Renal cortical epithelial cell (primary cell): ENCODE measurements at regions not wholly inside any gene's neighbourhood (a gene's known extent, or its start where the extent isn't known, plus 50 kb on each side); places are given as distances from the start of the nearest gene placed in this dataset.
"Not testable (repeated sequence)": the region's sequence is repeated elsewhere in the genome, so short reads cannot be mapped to it uniquely, and the experiment has no call there.

Source experiments
- DNase-seq: peaks from one replicate; pipeline ENCODE4 v3.0.0-alpha.2; 2011; ENCODE audit warnings: low read depth

DNA sequence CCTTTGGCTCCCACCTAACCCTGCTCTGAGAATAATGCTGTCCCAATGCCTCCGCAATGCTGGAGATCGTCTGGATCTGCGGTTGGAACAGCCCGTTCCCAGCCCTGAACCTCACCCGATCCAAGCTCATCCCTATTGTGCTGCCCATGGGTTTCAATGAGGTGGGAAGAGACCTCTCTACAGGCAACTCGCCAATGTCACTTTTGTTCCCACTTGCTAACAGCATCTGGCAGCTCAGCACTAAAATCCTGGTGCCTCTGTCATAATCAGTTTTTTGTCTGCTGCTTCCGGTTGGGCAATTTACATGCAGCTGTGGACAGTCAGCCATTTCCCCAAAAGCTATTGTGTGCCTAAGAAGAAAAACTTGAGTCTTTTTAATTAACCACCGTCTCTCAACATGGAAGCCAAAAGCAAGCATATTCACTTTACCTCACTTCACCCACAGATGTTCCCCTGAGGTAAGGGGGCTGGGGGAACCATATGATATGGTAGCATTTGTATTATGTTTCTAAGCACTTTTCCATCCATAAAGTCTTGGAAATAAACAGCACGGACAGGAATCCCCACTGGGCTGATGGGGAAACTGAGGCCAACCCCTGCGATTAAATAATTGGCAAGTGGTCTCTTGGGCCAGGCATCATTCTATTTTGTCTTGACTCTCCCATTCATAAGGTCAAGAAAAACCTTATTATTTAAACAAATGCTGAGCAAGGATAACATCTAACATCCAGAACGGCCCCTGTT is 159.2 kb upstream of the CDH5 start:
- no peak for DNase-seq

DNA sequence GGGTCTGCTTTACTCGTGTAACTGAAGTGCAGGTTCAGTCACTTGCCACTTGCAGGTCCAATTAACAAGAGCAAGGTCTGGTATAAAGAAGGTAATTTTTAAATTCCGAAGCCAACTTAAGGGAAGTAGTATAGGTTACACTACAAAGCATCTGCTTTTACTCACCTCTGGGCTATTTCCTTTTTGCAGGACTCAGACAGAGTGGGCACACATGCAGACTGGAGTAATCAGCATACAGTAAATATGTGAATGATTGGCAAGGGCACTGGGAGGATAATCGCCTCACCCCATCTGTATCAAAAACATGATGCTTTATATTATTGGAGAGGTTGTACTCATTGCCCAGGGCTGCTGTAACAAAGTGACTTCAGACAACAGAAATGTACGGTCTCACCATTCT is 160.1 kb upstream of the CDH5 start:
- no peak for DNase-seq

DNA sequence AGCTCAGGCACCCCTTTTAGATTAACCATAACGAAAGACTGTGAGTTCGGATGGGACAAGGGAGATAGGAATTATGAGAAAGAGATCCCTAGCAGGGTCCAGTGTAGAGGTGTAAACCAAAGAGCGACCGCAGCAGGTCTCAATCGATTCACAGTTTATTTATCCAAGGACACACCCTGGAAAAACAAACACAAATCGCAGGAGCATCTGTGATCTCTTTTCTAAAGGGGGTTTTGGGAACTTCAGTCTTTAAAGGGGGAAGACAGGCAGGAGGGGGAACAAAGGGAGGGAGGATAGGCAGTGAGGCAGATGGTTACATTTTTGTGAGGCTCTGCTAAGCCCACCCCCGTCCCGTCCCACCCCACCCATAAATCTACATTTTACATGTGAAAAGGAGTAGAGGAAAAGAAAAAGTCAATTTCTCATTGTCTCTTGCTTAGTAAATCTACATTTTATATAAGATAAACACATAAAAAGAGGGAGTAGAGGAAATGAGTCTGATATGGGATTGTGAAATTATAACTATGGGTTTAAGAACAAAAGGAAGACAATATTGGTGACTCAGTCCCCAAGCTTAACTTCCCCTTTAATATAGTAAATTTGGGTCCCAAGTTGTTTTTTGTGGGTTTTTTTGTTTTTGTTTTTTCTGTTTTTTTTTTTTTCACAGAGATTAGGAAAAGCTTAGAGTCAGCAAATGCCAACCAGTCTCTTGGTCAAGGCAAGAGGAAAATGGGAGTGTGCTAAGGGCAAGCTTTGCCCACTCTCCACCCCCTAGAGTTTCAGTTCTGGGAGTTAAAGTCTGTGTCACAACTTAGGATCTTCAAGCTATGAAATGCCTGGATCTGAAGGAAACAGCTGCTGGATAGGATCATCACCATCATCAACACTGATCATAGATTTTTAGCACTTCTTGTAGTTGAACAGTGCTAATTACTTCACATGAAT is 160.9 kb upstream of the CDH5 start:
- no peak for DNase-seq

DNA sequence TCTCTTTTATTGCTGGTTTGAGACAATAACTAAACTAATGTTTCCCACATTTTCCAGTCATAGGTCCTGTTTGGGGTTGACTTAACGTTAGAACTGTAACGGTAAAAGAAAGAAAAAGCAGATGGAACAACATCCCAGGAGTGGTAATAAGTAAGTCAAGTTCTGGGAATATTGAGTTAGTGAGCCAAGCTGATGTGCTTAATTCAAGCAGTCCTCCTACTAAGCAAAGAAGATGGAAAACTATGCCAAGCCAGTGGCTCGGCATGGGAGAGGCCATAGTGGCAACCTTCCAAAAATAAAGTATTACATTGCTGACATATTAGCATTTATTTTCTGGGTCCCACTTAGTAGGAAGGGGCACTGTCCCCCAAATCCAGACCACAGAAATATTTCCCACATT is 161.7 kb upstream of the CDH5 start:
- no peak for DNase-seq

DNA sequence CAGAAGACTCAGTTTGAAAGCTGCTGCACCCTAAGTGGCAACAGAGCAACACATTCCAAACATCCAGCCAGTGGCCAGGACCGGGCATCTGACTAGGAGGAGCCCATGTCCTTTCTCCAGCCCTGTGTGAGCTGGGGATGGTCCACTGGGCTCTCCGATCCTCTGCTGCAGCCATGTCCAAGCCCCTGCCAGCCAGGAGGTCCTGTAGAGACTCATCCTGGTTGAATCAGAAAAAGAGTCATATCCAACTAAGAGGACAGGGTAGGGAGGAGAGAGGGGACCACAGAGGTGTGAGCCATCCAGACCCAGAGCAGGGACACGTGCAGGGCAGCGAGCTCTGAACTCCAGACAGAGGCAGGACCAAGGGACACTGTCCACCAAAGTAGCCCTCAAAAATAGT is 163.0 kb upstream of the CDH5 start:
- no peak for DNase-seq

DNA sequence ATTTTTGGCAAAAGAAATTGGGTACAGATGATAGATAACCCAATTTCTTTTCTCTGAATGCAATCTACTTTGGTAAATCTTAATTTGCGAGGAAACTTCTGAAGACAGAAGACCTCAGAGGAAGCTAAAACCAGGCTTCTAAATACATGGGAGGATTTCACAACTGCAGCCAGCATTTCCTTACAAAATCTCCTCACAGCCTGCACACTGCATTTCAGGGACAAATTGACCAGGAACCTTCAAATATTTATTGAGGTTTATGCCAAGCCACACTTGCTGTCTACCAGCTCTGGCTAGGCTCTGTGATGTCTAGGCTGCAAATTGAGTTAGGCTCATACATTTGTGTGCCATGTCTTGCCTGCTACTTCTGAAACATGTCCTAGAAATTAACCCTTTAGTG is 167.3 kb upstream of the CDH5 start:
- no peak for DNase-seq

DNA sequence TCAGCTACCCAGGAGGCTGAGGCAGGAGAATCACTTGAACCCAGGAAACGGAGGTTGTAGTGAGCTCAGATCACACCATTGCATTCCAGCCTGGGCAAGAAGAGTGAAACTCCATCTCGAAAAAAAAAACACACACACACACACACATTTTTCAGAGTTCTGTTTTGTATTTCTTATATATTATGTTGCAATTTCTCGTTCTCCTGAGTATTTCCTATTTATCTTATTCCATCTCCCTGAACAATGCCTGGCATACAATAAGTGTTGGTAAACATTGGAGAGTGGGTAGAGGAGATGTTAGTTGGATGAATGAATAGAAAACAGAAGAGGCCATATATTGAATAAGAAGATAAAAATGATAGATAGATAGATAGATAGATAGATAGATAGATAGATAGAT is 167.8 kb upstream of the CDH5 start:
- DNase-seq = no peak

DNA sequence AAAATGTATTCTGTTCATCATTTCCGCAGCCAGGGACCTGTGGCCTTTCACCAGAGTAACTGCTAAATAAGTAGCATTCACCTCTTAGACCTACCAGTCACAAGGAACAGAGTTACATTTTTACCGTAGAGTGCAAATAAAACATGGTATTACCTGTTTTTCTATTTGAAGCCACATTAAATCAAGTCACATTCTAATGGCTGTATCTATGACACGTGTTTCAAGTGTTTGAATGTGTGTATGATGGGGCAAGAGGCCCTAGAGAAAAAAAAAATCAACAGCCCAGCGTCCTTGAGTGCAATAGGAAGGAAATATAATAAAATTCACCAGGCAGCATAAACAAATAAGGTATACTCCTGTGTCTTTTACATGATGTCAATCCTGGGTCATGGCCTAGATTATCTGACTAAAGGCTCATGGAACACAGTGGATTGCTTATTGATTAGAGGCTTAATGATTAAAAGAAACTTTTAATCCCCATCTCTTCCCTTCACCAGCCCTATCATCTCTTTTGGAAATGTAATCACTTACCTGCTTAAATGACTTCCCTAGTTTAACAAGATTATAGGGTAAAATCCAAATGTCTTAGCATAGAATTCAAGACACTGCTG is 168.7 kb upstream of the CDH5 start:
- no peak for DNase-seq

DNA sequence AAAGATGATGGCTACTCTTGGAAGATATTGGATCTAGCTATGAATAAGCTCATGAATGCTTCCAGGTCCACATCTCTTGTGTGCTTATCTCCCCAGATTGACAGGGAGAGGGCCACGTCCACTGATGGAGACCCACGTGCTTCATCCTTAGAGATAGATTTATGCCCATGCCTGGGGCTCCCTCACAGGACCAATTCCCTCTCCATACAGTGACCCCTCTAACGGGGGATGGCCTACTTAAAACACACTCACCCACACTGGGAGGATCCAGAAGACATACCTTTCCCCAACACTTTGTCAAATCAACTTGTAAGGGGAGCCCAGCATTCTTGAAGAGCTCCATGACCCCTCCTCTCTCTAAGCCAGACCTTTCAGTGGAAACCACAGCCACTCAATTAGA is 169.7 kb upstream of the CDH5 start:
- no peak for DNase-seq

DNA sequence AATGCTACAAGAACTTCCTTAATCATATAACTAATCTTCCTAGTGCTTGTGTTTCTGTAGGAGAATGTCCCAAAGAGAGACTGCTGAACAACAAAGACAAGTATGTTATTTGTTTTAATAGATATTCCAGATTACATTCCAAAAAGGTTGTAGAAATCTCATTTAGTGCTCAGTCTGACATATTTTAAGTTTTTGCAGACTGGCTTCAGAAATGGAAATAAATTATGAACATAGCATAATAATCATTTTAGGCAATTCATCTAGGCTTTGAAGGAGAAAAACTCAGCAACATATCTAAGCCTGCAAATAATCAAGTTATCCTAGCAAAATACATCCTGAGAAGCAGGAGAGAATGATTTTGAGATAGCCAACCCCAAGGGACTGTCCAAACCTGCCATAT is 171.6 kb upstream of the CDH5 start:
- no peak for DNase-seq

DNA sequence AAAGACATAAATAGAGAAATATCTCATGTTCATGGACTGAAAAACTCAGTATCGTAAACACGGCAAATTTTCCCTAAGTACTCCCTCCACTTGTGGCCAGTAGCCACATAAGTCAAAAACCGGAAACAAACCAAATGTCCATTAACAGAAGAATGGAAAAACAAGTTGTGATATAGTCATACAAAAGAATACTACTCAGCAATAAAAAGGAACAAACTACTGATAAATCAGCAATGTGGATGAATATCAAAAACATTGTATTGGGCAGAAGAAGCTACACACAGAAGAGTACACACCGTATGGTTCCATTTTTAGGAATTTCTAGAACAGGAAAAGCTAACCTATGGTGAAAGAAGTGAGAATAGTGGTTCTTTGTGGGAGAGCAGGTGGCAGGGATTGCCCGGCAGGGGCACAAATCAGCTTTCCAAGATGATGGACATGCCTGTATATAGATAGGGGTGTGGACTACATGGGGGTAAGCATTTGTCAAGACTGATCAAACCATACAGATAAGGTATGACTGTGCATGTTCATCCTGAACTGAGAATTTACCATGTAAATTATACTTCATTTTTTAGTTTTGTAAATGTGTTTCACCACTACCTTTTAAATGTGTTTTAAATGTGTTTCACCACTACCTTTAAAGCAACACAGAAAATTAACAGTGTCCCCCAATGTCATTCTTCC is 172.8 kb upstream of the CDH5 start:
- DNase-seq = no peak

DNA sequence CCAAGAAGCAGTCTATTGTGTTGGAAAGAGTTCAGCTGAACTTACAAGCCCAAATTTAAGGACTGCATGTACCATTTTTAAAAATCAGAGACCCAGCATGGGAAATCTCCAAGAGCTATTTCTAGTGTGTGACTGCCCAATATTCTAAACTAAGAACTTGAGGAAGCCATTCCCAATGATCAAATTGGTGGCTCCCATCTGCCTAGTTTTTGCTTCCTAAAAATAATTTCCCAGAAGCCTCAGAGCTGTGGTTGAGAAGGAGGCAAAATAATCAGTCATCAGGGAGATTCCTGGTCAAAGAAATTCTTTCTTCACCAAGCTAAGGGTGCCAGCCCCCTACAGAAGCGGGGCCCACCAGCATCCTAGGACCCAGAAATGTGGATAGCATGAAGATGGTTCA is 176.1 kb upstream of the CDH5 start:
- DNase-seq = no peak

DNA sequence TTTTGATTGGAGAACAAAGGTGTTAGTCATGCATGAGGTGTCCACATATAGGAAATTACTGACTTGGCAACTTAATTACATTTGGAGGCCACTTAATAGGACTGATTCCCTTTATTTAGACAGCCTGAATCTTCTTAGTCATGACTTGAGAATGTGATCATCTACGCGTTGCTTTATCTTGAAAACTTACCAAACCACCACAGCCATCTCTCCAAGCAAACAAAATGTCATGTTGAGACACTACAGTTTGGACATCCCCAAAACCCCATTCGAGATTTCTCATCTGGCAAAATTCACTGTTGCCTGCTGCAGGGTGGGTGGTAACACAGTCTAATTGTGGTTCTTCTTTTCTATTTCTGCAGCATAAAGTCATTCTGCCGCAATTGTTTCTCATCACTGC is 176.5 kb upstream of the CDH5 start:
- no peak for DNase-seq

DNA sequence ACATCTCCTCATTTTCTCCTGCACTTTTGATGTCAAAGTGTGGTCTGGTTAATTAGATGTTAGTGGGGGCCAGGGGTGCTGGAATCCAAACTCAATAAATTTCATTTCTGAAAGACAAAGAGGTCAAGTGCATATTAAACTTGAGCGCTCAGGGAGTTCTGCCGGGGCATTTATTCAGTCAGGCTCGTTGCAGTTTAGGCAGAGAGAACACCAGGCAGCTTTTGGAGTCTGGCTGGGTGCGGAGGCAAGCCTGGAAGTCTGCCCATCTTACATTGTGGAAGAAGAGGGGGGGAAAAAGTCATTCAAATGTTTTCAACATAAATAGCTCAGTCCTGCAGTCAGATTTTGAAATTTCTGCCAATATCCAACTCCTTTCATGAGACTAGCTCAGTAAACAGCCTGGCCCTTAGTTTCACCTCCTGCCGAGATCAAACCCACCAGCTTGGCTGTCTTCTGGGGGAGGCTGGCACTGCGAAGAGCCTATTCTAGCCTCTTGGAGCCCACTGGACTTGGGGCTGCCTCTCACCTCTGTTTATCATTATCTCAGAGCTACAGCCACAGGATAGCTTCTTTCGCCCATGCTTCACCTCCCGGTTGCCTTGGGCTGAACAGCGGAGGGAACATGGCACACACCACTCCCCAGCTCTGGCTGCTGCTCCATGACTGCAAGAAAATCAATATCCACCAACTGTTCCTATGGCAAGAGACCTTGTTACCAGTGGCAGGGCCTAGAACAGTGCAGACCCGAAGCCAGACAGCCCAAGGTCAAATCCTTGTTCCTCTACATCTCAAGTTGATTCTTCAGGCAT is 177.4 kb upstream of the CDH5 start:
- no peak for DNase-seq

DNA sequence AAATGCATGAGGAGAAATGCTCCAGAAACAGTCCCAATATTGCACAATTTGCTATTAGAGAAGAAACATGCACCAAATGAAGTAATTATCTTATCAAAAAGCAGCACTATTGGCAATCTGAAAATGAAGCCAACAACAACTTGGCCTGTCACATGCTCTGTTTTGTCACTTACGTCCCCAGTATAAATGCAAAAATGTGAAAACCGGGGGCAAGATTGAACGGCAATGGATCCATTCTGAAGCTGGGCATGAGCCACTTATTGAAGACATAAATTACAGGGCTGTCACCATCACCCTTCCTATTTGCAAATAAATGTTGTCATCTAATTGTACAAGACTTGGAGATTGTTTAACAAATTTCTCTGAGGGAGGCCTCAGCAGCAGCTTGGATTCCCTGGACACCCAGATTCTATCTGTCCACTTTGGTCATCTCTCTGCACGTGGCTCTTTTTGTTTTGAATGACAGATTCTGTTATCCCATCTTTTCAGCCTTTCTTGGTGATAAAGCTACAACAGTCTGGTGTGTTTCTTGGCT is 180.2 kb upstream of the CDH5 start:
- DNase-seq = no peak

DNA sequence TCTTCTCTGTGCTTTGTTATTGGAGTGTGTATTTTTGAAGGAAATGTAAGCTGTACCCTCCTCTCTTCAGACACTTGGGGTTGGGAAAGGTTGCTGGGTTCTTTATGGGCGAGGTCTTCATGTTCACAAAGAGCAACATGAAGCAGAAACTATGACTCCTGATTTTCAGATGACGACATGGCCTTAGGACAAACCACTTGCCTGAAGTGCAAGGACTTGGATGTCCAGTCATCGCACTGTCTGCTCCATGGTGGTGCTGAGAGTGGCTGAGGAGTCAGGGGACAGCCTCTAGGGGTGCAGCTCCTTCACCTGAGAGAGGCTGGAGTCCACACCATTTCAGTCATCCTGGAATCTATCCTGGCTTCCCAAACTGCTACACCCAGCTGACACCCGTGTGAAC is 183.9 kb upstream of the CDH5 start:
- DNase-seq = no peak

DNA sequence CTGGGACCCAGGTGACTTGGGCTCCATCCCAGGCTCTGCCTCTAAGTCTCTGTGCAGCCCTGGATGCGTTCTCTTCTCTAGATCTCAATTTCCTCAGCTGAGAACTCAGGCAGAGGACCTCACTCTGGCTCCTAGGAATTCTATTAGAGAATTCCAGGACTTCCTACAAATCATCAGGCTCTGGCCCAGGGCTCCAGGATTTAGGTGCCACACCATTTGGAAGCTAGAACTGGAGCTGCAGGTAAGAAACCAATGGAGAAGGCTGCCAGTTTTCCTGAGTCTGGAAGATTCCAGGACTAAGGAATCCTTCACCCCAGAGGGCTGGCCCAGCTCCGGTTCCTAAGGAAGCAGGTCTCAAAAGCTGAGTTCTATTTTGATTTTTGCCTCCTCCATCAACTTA is 189.8 kb upstream of the CDH5 start:
- DNase-seq = no peak

DNA sequence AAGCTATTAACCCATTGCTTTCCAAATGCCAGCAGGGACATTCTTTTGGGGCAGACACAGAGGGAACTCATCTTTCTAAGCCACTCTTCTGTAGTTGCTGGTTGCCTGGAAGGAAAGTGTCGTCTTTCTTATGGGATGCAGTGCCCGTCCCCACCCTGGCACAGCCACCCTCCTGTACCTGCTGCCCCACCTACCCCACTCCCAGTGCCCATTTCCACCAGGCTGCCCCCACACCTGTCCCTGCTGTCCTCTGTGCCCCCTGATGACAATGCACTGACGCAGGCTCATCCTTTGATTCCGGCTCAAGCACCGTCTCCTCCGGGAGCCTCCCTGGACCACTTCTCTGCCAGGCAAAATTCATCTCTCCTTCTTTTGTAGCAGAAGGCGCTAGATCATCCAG is 190.4 kb upstream of the CDH5 start:
- DNase-seq = no peak

DNA sequence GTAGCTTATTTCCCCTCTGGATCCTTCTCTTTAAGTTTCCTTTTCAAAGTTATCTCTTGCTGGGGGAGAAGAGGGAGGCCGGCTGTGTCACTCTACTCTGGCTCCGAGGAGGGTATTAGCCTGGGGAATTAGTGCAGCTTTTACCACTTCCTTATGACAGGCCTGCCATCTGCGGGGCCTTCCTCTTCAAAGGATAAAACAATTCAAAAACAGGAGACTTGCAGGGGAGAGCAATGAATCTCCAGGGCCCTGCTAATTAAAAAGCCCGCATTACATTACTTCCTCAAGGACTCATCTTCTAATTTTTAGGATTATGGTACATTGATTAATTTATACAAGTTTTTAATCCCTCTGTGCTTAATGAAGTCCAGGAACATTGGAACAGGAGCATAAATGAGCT is 190.9 kb upstream of the CDH5 start:
- no peak for DNase-seq

DNA sequence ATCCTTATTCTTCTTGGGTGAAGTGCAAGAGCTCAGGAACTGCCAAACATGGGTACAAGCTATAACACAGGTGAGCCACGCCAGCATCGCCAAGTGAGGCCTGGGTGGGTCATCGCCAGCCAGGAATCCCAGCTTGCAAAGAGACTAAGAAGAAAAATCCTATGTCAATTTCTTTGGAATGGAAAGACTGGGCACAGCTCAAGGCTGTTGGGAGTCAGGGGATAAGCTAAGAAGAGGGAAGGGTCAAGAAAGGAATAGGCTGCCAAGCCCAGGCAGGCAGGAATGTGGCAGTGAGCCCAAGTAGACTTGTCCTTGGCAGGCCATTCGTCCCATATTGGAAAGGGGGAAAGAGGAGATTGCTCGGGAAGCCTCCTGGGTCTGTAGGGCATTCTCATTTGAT is 191.4 kb upstream of the CDH5 start:
- DNase-seq = no peak

DNA sequence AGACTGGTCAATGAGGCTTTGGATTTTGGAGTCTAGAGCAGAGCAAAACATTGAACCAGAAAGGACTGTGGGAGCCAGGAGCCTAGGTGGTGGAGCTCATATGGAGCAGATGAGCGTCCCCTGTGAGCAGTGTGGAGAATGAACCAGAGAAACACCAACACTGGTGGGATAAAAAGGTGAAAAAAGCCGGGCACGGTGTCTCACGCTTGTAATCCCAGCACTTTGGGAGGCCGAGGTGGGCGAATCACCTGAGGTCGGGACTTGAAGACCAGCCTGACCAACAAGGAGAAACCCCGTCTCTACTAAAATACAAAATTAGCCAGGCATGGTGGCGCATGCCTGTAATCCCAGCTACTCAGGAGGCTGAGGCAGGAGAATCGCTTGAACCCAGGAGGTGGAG is 192.7 kb upstream of the CDH5 start:
- DNase-seq = not testable (repeated sequence)
